ENCODE measurements at regions not wholly inside any gene's neighbourhood (a gene's known extent, or its start where the extent isn't known, plus 50 kb on each side); places are given as distances from the start of the nearest gene placed in this dataset.

GRCh38 chr5:175246242-175246888 is 197.6 kb downstream of the DRD1 start:
- no peak for TF ChIP-seq EZH2 (IDR thresholded peaks at IDR 0.05; ENCODE audit: low read length, unreplicated experiment)
- TF ChIP-seq CTCF (conservative IDR thresholded peaks at IDR 0.05; ENCODE audit: low read depth, low read length): no peak
